PC-3 (cell line): ENCODE measurements at regions not wholly inside any gene's neighbourhood (a gene's known extent, or its start where the extent isn't known, plus 50 kb on each side); places are given as distances from the start of the nearest gene placed in this dataset.
"Not testable (repeated sequence)": the region's sequence is repeated elsewhere in the genome, so short reads cannot be mapped to it uniquely, and the experiment has no call there.

Experiments
- ATAC-seq: fragments of 200-7000 bp; cut with Tn5 transposase; 2 replicates; pipeline ENCODE4 v1.9.1; 2020; ENCODE audit warnings: mild to moderate bottlenecking, moderate library complexity
- BruUV-seq: library from RNA; stranded (reverse); fragments of 400-500 nt; replicated peaks from 2 replicates; lab custom pipeline; 2021; lab: Mats Ljungman, UMichigan
- CTCF ChIA-PET: fragments of 300-600 bp; sonication (Branson Sonifier 250); formaldehyde crosslinking; loops from one replicate; lab custom pipeline; 2022; ENCODE audit warnings: antibody characterized with exemption; lab: Charles Lee
- POLR2A ChIA-PET: fragments of 300-600 bp; sonication (Branson Sonifier 250); formaldehyde crosslinking; loops from one replicate; lab custom pipeline; 2022; ENCODE audit warnings: antibody characterized with exemption; ENCODE audit not compliant: unreplicated experiment; lab: Charles Lee
- DNase-seq: peaks from one replicate; pipeline ENCODE4 v3.0.0-alpha.2; 2015
- H2AFZ ChIP-seq: fragments of 300-600 bp; sonication (generic); 2 replicates; pipeline ENCODE4 v1.6.0; 2016; ENCODE audit warnings: antibody characterized with exemption, low read length
- H3F3A ChIP-seq: fragments of 300-600 bp; sonication (generic); one replicate; pipeline ENCODE4 v1.6.0; 2017; ENCODE audit warnings: antibody characterized with exemption, low read length, control low read depth, mild to moderate bottlenecking; ENCODE audit not compliant: unreplicated experiment
- H3K27ac ChIP-seq: fragments of 300-600 bp; sonication (generic); 2 replicates; pipeline ENCODE4 v1.5.1; 2016; ENCODE audit warnings: mild to moderate bottlenecking, low read length
- H3K27me3 ChIP-seq: fragments of 300-600 bp; sonication (generic); 2 replicates; pipeline ENCODE4 v1.6.1; 2016; ENCODE audit warnings: low read length, mixed read lengths
- H3K36me3 ChIP-seq: fragments of 300-600 bp; sonication (generic); 2 replicates; pipeline ENCODE4 v1.6.1; 2016; ENCODE audit warnings: low read depth, mixed run types, low read length, mixed read lengths
- H3K4me1 ChIP-seq: fragments of 300-600 bp; sonication (generic); 2 replicates; pipeline ENCODE4 v1.5.1; 2016; ENCODE audit warnings: low read length; ENCODE audit not compliant: insufficient read depth
- H3K4me2 ChIP-seq: fragments of 300-600 bp; sonication (generic); 2 replicates; pipeline ENCODE4 v1.6.0; 2016; ENCODE audit warnings: low read length
- H3K4me3 ChIP-seq: fragments of 300-600 bp; sonication (generic); 2 replicates; pipeline ENCODE4 v1.5.1; 2016; ENCODE audit warnings: mild to moderate bottlenecking, low read length, mixed read lengths
- H3K79me2 ChIP-seq: fragments of 300-600 bp; sonication (generic); 2 replicates; pipeline ENCODE4 v1.6.1; 2017; ENCODE audit warnings: low read length, mixed read lengths
- H3K9ac ChIP-seq: fragments of 300-600 bp; sonication (generic); 2 replicates; pipeline ENCODE4 v1.6.0; 2016; ENCODE audit warnings: mild to moderate bottlenecking, low read length
- H3K9me2 ChIP-seq: fragments of 300-600 bp; sonication (generic); replicated peaks from 2 replicates; pipeline ENCODE4 v1.6.1; 2016; ENCODE audit warnings: mixed run types, low read length, mixed read lengths
- H3K9me3 ChIP-seq: fragments of 300-600 bp; sonication (generic); 2 replicates; pipeline ENCODE4 v1.6.1; 2016; ENCODE audit warnings: low read length, mixed read lengths
- H4K20me1 ChIP-seq: fragments of 300-600 bp; sonication (generic); 2 replicates; pipeline ENCODE4 v1.6.1; 2016; ENCODE audit warnings: low read length, mixed read lengths
- CTCF ChIP-seq: fragments of 300-600 bp; sonication (generic); conservative IDR thresholded peaks from 2 replicates; pipeline ENCODE4 v1.5.1; 2017; ENCODE audit warnings: antibody characterized with exemption, low read depth, mild to moderate bottlenecking, low read length
- EZH2 ChIP-seq: fragments of 300-600 bp; sonication (generic); IDR thresholded peaks from one replicate; pipeline ENCODE4 v1.6.1; 2017; ENCODE audit warnings: antibody characterized with exemption, mild to moderate bottlenecking, low read length; ENCODE audit not compliant: unreplicated experiment
- EZH2phosphoT487 ChIP-seq: fragments of 300-600 bp; sonication (generic); IDR thresholded peaks from 2 replicates; pipeline ENCODE4 v1.6.1; 2018; ENCODE audit warnings: mild to moderate bottlenecking, antibody characterized with exemption, low read length, borderline replicate concordance
- intact Hi-C: fragments of 100-400 bp; cut with micrococcal nuclease; formaldehyde crosslinking; loops from 2 replicates; pipeline ENCODE4 v1.9.0; 2023

- DNase-seq (no peak), ATAC-seq (no peak)
- Histone ChIP-seq H3K4me2 (no peak overlapping the region), H3K4me1 (no peaks in the 10 kb centered on the region), H3F3A (no peaks in the 10 kb centered on the region), H3K27me3 (no peaks in the 10 kb centered on the region; the same call in 1 of the 2 replicates), H3K79me2 (no peaks in the 10 kb centered on the region), H3K9me3 (no peaks in the 10 kb centered on the region), H3K4me3 (no peak overlapping the region), H3K36me3 (no peaks in the 10 kb centered on the region), H4K20me1 (no peaks in the 10 kb centered on the region), H3K27ac (no peak overlapping the region), H3K9me2 (no peaks in the 10 kb centered on the region), H3K9ac (no peak overlapping the region), H2AFZ (no peak overlapping the region)
- ChIA-PET CTCF (no interaction called here), POLR2A (no interaction called here)
- TF ChIP-seq EZH2 (no peak), EZH2phosphoT487 (no peak), CTCF (no peak)
- BruUV-seq = no TSS peak
- intact Hi-C loops = no loop called here
Observed at GRCh38 chr5:44089424-44090144, 299.6 kb downstream of the FGF10 start.

GRCh38 chr5:44085083-44085482 lies 304.1 kb downstream of the FGF10 start:
- POLR2A ChIA-PET = no interaction called here
- Histone ChIP-seq H3F3A (no peaks in the 10 kb centered on the region), H3K4me1 (no peaks in the 10 kb centered on the region), H3K9me3 (no peaks in the 10 kb centered on the region), H3K4me3 (no peak overlapping the region), H2AFZ (no peak overlapping the region), H3K79me2 (no peaks in the 10 kb centered on the region), H3K27me3 (no peaks in the 10 kb centered on the region; the same call in 1 of the 2 replicates), H3K36me3 (no peaks in the 10 kb centered on the region), H3K9ac (no peak overlapping the region), H3K27ac (no peak overlapping the region), H3K4me2 (no peak overlapping the region), H4K20me1 (no peaks in the 10 kb centered on the region), H3K9me2 (no peaks in the 10 kb centered on the region)
- DNase-seq (no peak), ATAC-seq (no peak)
- intact Hi-C loops = no loop called here
- CTCF ChIA-PET = no interaction called here
- BruUV-seq = no TSS peak
- TF ChIP-seq CTCF (no peak), EZH2phosphoT487 (no peak), EZH2 (no peak)

GRCh38 chr5:44074547-44074946 lies 314.7 kb downstream of the FGF10 start:
- ATAC-seq, POLR2A ChIA-PET, BruUV-seq: not testable (repeated sequence)

More at GRCh38 chr5:44074547-44074946, 314.7 kb downstream of the FGF10 start:
- H3F3A ChIP-seq, CTCF ChIA-PET, H3K79me2 ChIP-seq, H3K27ac ChIP-seq, intact Hi-C loops, H3K36me3 ChIP-seq, DNase-seq, H3K4me2 ChIP-seq, H2AFZ ChIP-seq, H3K4me1 ChIP-seq, H4K20me1 ChIP-seq, H3K9me3 ChIP-seq, H3K9me2 ChIP-seq, H3K9ac ChIP-seq, H3K4me3 ChIP-seq: not testable (repeated sequence)
- peaks cover 21% of the 10 kb centered on the region for H3K27me3 ChIP-seq
